CD4-positive, alpha-beta T cell (primary cell): ENCODE measurements at regions not wholly inside any gene's neighbourhood (a gene's known extent, or its start where the extent isn't known, plus 50 kb on each side); places are given as distances from the start of the nearest gene placed in this dataset.

Source experiments
- ATAC-seq: fragments of 200-7000 bp; cut with Tn5 transposase; one replicate; pipeline ENCODE4 v1.10.0; 2022; ENCODE audit warnings: mild to moderate bottlenecking; ENCODE audit not compliant: poor library complexity
- CTCF ChIA-PET: fragments of 350-600 bp; sonication (Branson Sonifier 250); formaldehyde crosslinking; loops from one replicate; lab custom pipeline; 2021; ENCODE audit warnings: antibody characterized with exemption, inconsistent platforms; lab: Charles Lee
- POLR2A ChIA-PET: fragments of 350-600 bp; sonication (Branson Sonifier 250); formaldehyde crosslinking; loops from one replicate; lab custom pipeline; 2021; ENCODE audit warnings: antibody characterized with exemption, inconsistent platforms; lab: Charles Lee
- DNase-seq, 14 experiments: peaks; one replicate each; pipeline ENCODE4 v3.0.0-alpha.2; 2013 to 2020; ENCODE audit warnings: mixed read lengths in 2 of 14
- H3K27ac ChIP-seq, 2 donors: one replicate each; pipeline versions ENCODE4 v1.5.1 to v1.7.0; 2013; ENCODE audit warnings: low read length in 2 of 2, low read depth in 1 of 2, mild to moderate bottlenecking in 1 of 2
- H3K27me3 ChIP-seq, 2 experiments: 1 replicate in 1 of 2; 2 replicates in 1 of 2; pipeline versions ENCODE4 v1.6.1 to v1.7.0; 2013; ENCODE audit warnings: low read length in 2 of 2, control low read depth in 1 of 2, mild to moderate bottlenecking in 1 of 2, moderate library complexity in 1 of 2; ENCODE audit not compliant: insufficient read depth in 2 of 2, control insufficient read depth in 1 of 2
- H3K36me3 ChIP-seq: one replicate; pipeline ENCODE4 v1.6.1; 2013; ENCODE audit warnings: low read length, control low read depth; ENCODE audit not compliant: insufficient read depth
- H3K4me1 ChIP-seq: one replicate; pipeline ENCODE4 v1.6.1; 2013; ENCODE audit warnings: low read length, control low read depth; ENCODE audit not compliant: insufficient read depth
- H3K4me3 ChIP-seq: one replicate; pipeline ENCODE4 v1.5.1; 2013; ENCODE audit warnings: mild to moderate bottlenecking, low read length, moderate library complexity
- H3K9me3 ChIP-seq, 2 experiments: 1 replicate in 1 of 2; 2 replicates in 1 of 2; pipeline versions ENCODE4 v1.6.1 to v1.7.0; 2013; ENCODE audit warnings: low read length in 2 of 2, mild to moderate bottlenecking in 2 of 2, control low read depth in 1 of 2, moderate library complexity in 1 of 2; ENCODE audit not compliant: control insufficient read depth in 1 of 2, insufficient read depth in 1 of 2
- H3K27ac Mint-ChIP-seq: one replicate; pipeline ENCODE4 v1.8.0; 2020; ENCODE audit warnings: mixed read lengths
- H3K27me3 Mint-ChIP-seq: one replicate; pipeline ENCODE4 v1.8.0; 2021; ENCODE audit warnings: mixed read lengths
- H3K36me3 Mint-ChIP-seq: one replicate; pipeline ENCODE4 v1.8.0; 2021; ENCODE audit warnings: low read depth, mixed read lengths
- H3K4me1 Mint-ChIP-seq: one replicate; pipeline ENCODE4 v1.8.0; 2021; ENCODE audit warnings: low read depth, mixed read lengths
- H3K4me3 Mint-ChIP-seq: one replicate; pipeline ENCODE4 v1.8.0; 2020; ENCODE audit warnings: mild to moderate bottlenecking, mixed read lengths
- H3K9me3 Mint-ChIP-seq: one replicate; pipeline ENCODE4 v1.8.0; 2020; ENCODE audit warnings: mixed read lengths
- CTCF ChIP-seq: fragments of 200-600 bp; IDR thresholded peaks from one replicate; pipeline ENCODE4 v1.8.0; 2022; ENCODE audit warnings: antibody characterized with exemption, mild to moderate bottlenecking
- intact Hi-C, 2 experiments: fragments of 100-400 bp; cut with DNase I in 1 of 2; cut with micrococcal nuclease in 1 of 2; formaldehyde crosslinking; loops; one replicate each; pipeline versions ENCODE4 v1.15.1 to v1.9.0; 2023 to 2025; cut with DNase I, micrococcal nuclease

DNA sequence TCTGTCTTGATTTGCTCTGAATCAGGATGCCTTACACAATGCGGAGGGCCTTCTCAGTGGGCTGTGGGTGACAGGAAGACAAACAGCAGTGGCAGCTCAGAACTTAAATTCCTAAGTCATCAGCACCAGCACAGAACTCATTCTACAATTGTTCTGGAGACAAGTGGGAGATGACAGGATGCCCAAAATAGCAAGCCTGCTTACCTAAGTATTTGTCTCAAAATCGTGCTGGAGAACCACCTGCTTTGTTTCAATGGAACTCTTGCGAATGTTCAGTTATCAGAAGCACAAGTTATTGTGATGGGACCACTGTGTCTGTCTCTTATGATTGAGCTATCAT is 76.1 kb downstream of the VCAM1 start:
- TF ChIP-seq CTCF: no peak
- H3K9me3 ChIP-seq: no peaks in the 10 kb centered on the region
- no peak for DNase-seq
- no peaks in the 10 kb centered on the region for H3K4me1 ChIP-seq
- POLR2A ChIA-PET: no interaction called here
- no peaks in the 10 kb centered on the region for H3K36me3 Mint-ChIP-seq
- peaks cover 3% of the 10 kb centered on the region for H3K9me3 Mint-ChIP-seq
- CTCF ChIA-PET: no interaction called here
- no peak overlapping the region for H3K4me3 ChIP-seq
- peaks cover 34% of the 10 kb centered on the region for H3K27me3 Mint-ChIP-seq
- no peak overlapping the region for H3K27ac Mint-ChIP-seq
- H3K27ac ChIP-seq: no peak overlapping the region
- peaks cover 0 to 5% of the 10 kb centered on the region in 2 experiments for H3K27me3 ChIP-seq
- no peak for ATAC-seq
- H3K4me1 Mint-ChIP-seq: no peaks in the 10 kb centered on the region
- H3K36me3 ChIP-seq: no peaks in the 10 kb centered on the region
- intact Hi-C loops: no loop called here
- no peak overlapping the region for H3K4me3 Mint-ChIP-seq

- H3K27me3 ChIP-seq: peaks cover 0 to 5% of the 10 kb centered on the region in 2 experiments
- POLR2A ChIA-PET: no interaction called here
- Mint-ChIP-seq H3K27me3 (peaks cover 34% of the 10 kb centered on the region), H3K27ac (no peak overlapping the region), H3K4me1 (no peaks in the 10 kb centered on the region), H3K9me3 (peaks cover 6% of the 10 kb centered on the region), H3K4me3 (no peak overlapping the region), H3K36me3 (no peaks in the 10 kb centered on the region)
- no peak for TF ChIP-seq CTCF
- CTCF ChIA-PET: no interaction called here
- intact Hi-C loops: no loop called here
- H3K27ac ChIP-seq: no peak overlapping the region
- no peak for DNase-seq
- H3K9me3 ChIP-seq: no peaks in the 10 kb centered on the region
- H3K4me1 ChIP-seq: no peaks in the 10 kb centered on the region
- ATAC-seq: no peak
- no peaks in the 10 kb centered on the region for H3K36me3 ChIP-seq
- H3K4me3 ChIP-seq: no peak overlapping the region
Observed at GRCh38 chr1:100796046-100796445, 76.5 kb downstream of the VCAM1 start.

- Histone ChIP-seq H3K27me3 (peaks cover 0 to 2% of the 10 kb centered on the region in 2 experiments), H3K36me3 (no peaks in the 10 kb centered on the region), H3K9me3 (no peaks in the 10 kb centered on the region), H3K4me3 (no peak overlapping the region), H3K27ac (no peak overlapping the region), H3K4me1 (no peaks in the 10 kb centered on the region)
- intact Hi-C loops: no loop called here
- no peak overlapping the region for H3K27ac Mint-ChIP-seq
- H3K4me1 Mint-ChIP-seq: no peaks in the 10 kb centered on the region
- ChIA-PET CTCF (no interaction called here), POLR2A (no interaction called here)
- H3K9me3 Mint-ChIP-seq: peaks cover 6% of the 10 kb centered on the region
- H3K4me3 Mint-ChIP-seq: no peak overlapping the region
- TF ChIP-seq CTCF: no peak
- peaks cover 26% of the 10 kb centered on the region for H3K27me3 Mint-ChIP-seq
- ATAC-seq (no peak), DNase-seq (no peak)
- no peaks in the 10 kb centered on the region for H3K36me3 Mint-ChIP-seq
Observed at GRCh38 chr1:100799548-100799947, 80.0 kb downstream of the VCAM1 start.
